HG03342 (cell line): ENCODE measurements at regions not wholly inside any gene's neighbourhood (a gene's known extent, or its start where the extent isn't known, plus 50 kb on each side); places are given as distances from the start of the nearest gene placed in this dataset.
"Not testable (repeated sequence)": the region's sequence is repeated elsewhere in the genome, so short reads cannot be mapped to it uniquely, and the experiment has no call there.

Source experiments
- ATAC-seq: cut with Tn5 transposase; IDR thresholded peaks from one replicate; pipeline ENCODE4 v1.9.1; 2021; ENCODE audit warnings: mild to moderate bottlenecking, moderate library complexity; ENCODE audit not compliant: unreplicated experiment

GRCh38 chr12:105575235-105575634 is 244.7 kb downstream of the C12orf75 start:
- no peak for ATAC-seq

- no peak for ATAC-seq
Measured at GRCh38 chr12:105576261-105576660, 245.8 kb downstream of the C12orf75 start.

- ATAC-seq = no peak
Measured at GRCh38 chr12:105580821-105581352, 250.4 kb downstream of the C12orf75 start.

GRCh38 chr12:105581420-105581819 is 250.9 kb downstream of the C12orf75 start:
- no peak for ATAC-seq

- ATAC-seq = no peak
Measured at GRCh38 chr12:105585107-105585506, 254.6 kb downstream of the C12orf75 start.

GRCh38 chr12:105587237-105587636 is 256.7 kb downstream of the C12orf75 start:
- no peak for ATAC-seq

- ATAC-seq = no peak
Measured at GRCh38 chr12:105588106-105588505, 257.6 kb downstream of the C12orf75 start.

GRCh38 chr12:105590571-105590970 is 260.1 kb downstream of the C12orf75 start:
- ATAC-seq = no peak

- ATAC-seq = no peak
Measured at GRCh38 chr12:105595440-105595839, 264.9 kb downstream of the C12orf75 start.

- ATAC-seq = no peak
Measured at GRCh38 chr12:105596731-105597130, 266.2 kb downstream of the C12orf75 start.

- ATAC-seq = no peak
Measured at GRCh38 chr12:105598031-105598430, 267.5 kb downstream of the C12orf75 start.

- no peak for ATAC-seq
Measured at GRCh38 chr12:105600911-105601545, 270.5 kb downstream of the C12orf75 start.

GRCh38 chr12:105602312-105602711 is 271.8 kb downstream of the C12orf75 start:
- ATAC-seq = not testable (repeated sequence)

GRCh38 chr12:105604281-105604680 is 273.8 kb downstream of the C12orf75 start:
- not testable (repeated sequence) for ATAC-seq

- not testable (repeated sequence) for ATAC-seq
Measured at GRCh38 chr12:105606613-105607012, 276.1 kb downstream of the C12orf75 start.

GRCh38 chr12:105609001-105609400 is 278.5 kb downstream of the C12orf75 start:
- ATAC-seq = not testable (repeated sequence)

GRCh38 chr12:105610459-105610858 is 280.0 kb downstream of the C12orf75 start:
- ATAC-seq = no peak

- no peak for ATAC-seq
Measured at GRCh38 chr12:105611340-105611739, 280.8 kb downstream of the C12orf75 start.

- no peak for ATAC-seq
Measured at GRCh38 chr12:105613269-105613668, 282.8 kb downstream of the C12orf75 start.

GRCh38 chr12:105613887-105614286 is 283.4 kb downstream of the C12orf75 start:
- no peak for ATAC-seq

- ATAC-seq = no peak
Measured at GRCh38 chr12:105616971-105617540, 286.6 kb downstream of the C12orf75 start.

GRCh38 chr12:105622220-105622619 is 291.7 kb downstream of the C12orf75 start:
- ATAC-seq = no peak
